ENCODE measurements at regions not wholly inside any gene's neighbourhood (a gene's known extent, or its start where the extent isn't known, plus 50 kb on each side); places are given as distances from the start of the nearest gene placed in this dataset.

DNA sequence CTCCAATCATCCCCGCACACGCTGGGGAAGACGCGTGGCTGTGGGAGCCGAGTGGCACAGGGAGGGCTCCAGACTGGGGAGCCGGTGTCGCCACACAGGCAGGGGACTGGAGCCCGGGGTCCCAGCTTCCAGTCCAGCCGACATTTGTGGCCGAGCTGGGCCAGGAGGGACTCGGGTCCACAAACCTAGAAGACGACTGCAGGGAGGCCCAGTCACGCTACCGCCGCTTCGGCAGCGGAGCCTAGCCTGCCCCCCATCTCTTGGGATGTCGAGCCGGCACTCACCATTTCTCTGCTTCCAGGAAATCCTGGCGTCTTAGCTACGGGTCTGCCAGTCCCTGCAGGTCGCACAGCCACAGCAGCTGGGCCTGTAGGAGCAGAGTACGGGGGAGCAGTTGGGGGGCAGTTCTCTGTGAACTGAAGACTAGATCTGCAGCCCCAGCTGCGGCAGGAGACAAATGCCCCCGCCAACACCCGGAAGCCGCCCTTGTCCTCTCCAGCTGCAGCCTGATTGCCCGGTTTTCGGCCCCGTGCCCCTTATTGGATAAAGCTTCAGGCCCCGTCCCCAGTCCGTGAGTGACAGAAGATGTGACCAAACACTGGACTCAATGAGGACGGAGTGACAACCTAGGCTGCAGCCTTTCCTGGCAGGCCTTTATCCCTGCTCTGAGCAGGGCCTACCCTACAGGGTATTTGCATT, 270.7 kb downstream of the ZNF33B start (continued):
- TF ChIP-seq PBX2 (CRISPR knock-in tag; IDR thresholded peaks at IDR 0.05; ENCODE audit: low read depth) (peak; percentile 95), PBX2 (tag; conservative IDR thresholded peaks at IDR 0.05; ENCODE audit: low read depth) (peak; percentile 99), TAF1 (IDR thresholded peaks at IDR 0.05; ENCODE audit: control insufficient read depth, extremely low read depth, insufficient read depth, low read length, severe bottlenecking) (peak; percentile 34), ZNF23 (CRISPR knock-in tag; IDR thresholded peaks at IDR 0.05) (no peak), ZNF253 (CRISPR knock-in tag; conservative IDR thresholded peaks at IDR 0.05) (no peak), ZBTB43 (CRISPR knock-in tag; IDR thresholded peaks at IDR 0.05) (no peak), ZNF77 (CRISPR knock-in tag; IDR thresholded peaks at IDR 0.05) (no peak), HDAC2 (IDR thresholded peaks at IDR 0.05) (no peak), CHD4 (IDR thresholded peaks at IDR 0.05; ENCODE audit: insufficient read depth, insufficient replicate concordance, low read depth, low read length, poor library complexity, severe bottlenecking) (no peak), HNRNPK (IDR thresholded peaks at IDR 0.05; ENCODE audit: low read depth, low read length, poor library complexity, severe bottlenecking) (no peak), CC2D1A (IDR thresholded peaks at IDR 0.05) (peak; percentile 37; the same call in 1 of the 2 replicates), BRF2 (IDR thresholded peaks at IDR 0.05; ENCODE audit: borderline replicate concordance, insufficient read depth, insufficient read length) (no peak), CCNT2 (IDR thresholded peaks at IDR 0.05; ENCODE audit: borderline replicate concordance, extremely low read depth, insufficient read length, low read depth, low read length) (no peak), MXI1 (IDR thresholded peaks at IDR 0.05; ENCODE audit: low read depth, low read length) (no peak), SIN3A (IDR thresholded peaks at IDR 0.05; ENCODE audit: borderline replicate concordance in 2 of 2, control insufficient read depth in 1 of 2, low read depth in 2 of 2, low read length in 2 of 2) (peak in 1 of 2 experiments; percentile 28; a peak in 2 of 4 replicates), WHSC1 (IDR thresholded peaks at IDR 0.05; ENCODE audit: low read length) (no peak), ZNF639 (CRISPR knock-in tag; conservative IDR thresholded peaks at IDR 0.05 in 1 of 2, IDR thresholded peaks at IDR 0.05 in 1 of 2) (no peak), ZC3H8 (IDR thresholded peaks at IDR 0.05) (no peak), SMARCE1 (IDR thresholded peaks at IDR 0.05) (no peak), ZNF76 (CRISPR knock-in tag; IDR thresholded peaks at IDR 0.05; ENCODE audit: borderline replicate concordance) (no peak), PCBP2 (IDR thresholded peaks at IDR 0.05; ENCODE audit: low read depth, low read length, poor library complexity, severe bottlenecking) (no peak), HLTF (IDR thresholded peaks at IDR 0.05) (no peak)

Measured in K562 (cell line).